GM19438 (cell line): ENCODE measurements at regions not wholly inside any gene's neighbourhood (a gene's known extent, or its start where the extent isn't known, plus 50 kb on each side); places are given as distances from the start of the nearest gene placed in this dataset.
"Not testable (repeated sequence)": the region's sequence is repeated elsewhere in the genome, so short reads cannot be mapped to it uniquely, and the experiment has no call there.

Source experiments
- ATAC-seq: cut with Tn5 transposase; IDR thresholded peaks from one replicate; pipeline ENCODE4 v1.9.1; 2021; ENCODE audit warnings: low read depth; ENCODE audit not compliant: unreplicated experiment

DNA sequence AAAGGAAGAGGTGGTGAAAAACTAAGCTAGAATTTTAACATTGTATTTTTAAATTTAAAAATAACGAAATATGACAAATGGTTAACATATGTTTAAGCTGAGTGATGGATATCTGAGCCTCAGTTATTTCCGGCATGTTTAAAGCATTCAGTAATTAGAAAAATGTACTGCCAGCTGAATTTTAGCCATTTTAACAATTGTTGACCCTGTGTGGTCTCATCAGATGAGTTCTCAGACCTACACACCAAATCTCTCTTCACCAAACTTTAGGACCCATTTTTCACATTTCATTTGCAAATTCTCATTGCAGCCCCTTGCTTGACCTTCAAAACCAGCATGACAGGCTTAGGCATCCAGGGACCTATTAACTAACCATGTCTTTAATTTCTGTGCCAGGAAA is 91.5 kb upstream of the RGPD4 start:
- ATAC-seq = no peak

DNA sequence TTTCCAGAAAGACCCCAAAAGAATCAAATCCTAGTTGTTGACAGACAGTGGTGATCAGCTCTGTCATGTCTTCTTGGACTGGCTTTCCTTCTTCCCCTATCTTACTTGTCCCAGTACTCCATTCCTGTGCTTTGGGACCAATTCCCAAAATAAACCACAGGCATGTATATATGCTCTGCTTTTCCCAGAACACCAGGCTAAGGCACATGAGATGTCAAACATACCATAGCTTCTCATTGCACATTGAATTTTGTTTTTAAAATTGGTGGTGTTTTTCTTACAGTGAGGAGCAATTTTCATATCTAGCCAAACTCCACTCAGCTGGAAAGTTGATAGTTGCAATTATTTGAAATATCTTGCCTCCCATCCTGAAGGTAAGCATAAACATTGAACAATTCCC is 88.9 kb upstream of the RGPD4 start:
- no peak for ATAC-seq

GRCh38 chr2:107738266-107738665 is 88.4 kb upstream of the RGPD4 start:
- no peak for ATAC-seq

- no peak for ATAC-seq
These were observed 86.4 kb upstream of the RGPD4 start for GRCh38 chr2:107740300-107740699.

DNA sequence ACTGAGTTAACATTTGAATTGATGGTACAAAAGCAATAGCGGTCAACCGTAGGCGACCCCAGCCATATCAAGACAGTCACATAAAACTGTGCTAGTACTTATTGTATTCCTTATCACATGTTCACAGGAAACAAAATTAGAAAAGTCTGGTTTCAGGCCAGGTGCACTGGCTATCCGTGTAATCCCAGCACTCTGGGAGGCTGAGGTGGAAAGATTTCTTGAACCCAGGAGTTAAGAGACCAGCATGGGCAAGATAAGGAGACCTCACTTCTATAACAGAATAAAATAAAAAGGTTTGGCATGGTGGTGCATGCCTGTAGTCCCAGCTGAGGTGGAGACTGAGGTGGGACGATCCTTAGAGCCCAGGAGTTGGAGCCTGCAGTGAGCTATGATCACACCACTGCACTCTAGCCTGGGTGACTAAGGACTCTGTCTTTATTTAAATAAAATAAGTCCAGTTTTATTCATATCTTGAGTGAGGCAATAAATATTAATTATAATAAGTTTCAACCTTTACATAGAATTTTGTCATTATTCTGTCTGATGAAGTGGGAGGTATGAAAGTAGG is 84.1 kb upstream of the RGPD4 start:
- no peak for ATAC-seq

DNA sequence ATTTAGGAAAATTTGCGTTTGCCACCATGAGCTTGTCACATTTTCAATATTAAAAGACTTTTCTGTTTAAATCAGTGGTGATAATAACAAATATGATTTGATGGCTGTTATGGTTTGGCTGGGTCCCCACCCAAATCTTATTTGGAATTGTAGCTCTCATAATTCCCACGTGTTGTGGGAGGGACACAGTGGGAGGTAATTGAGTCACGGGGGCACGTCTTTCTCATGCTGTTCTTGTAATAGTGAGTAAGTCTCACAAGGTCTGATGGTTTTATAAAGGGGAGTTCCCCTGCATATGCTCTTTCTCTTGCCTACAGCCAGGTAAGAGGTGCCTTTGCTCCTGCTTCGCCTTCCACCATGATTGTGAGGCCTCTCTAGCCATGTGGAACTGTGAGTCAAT is 83.4 kb upstream of the RGPD4 start:
- ATAC-seq = no peak

- ATAC-seq = no peak
These were observed 81.6 kb upstream of the RGPD4 start for GRCh38 chr2:107745100-107745499.

DNA sequence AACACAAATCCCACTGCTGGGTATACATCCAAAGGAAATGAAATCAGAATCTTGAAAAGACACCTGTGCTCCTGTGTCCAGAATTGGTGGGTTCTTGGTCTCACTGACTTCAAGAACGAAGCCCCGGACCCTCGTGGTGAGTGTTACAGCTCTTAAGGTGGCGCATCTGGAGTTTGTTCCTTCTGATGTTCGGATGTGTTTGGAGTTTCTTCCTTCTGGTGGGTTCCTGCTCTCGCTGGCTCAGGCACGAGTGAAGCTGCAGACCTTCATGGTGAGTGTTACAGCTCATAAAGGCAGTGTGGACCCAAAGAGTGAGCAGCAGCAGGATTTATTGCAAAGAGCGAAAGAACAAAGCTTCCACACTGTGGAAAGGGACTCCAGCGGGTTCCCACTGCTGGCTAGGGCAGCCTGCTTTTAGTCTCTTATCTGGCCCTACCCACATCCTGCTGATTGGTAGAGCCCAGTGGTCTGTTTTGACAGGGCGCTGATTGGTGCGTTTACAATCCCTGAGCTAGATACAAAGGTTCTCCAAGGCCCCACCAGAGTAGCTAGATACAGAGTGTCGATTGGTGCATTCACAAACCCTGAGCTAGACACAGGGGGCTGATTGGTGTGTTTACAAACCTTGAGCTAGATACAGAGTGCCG is 80.0 kb upstream of the RGPD4 start:
- ATAC-seq = not testable (repeated sequence)

GRCh38 chr2:107747199-107747963 is 79.3 kb upstream of the RGPD4 start:
- ATAC-seq = not testable (repeated sequence)

DNA sequence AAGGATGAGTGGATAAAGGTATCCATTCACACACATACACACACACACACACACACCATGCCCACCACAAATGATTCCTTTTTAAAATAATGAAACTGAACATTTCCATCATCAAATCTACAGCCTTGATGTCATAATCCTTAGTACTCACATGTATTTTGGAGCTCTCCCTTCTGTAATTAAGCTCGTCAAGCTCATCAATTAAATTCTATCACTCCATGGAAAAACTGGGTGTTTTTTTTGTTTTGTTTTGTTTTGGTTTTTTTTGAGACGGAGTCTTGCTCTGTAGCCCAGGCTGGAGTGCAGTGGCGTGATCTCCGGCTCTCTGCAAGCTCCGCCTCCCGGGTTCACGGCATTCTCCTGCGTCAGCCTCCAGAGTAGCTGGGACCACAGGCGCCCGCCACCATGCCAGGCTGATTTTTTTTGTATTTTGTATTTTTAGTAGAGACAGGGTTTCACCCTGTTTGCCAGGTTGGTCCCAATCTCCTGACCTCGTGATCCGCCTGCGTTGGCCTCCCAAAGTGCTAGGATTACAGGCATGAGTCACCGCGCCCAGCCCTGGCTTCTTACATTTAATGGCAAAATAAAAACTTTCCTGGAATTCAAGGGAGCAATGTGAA is 78.6 kb upstream of the RGPD4 start:
- ATAC-seq = no peak

DNA sequence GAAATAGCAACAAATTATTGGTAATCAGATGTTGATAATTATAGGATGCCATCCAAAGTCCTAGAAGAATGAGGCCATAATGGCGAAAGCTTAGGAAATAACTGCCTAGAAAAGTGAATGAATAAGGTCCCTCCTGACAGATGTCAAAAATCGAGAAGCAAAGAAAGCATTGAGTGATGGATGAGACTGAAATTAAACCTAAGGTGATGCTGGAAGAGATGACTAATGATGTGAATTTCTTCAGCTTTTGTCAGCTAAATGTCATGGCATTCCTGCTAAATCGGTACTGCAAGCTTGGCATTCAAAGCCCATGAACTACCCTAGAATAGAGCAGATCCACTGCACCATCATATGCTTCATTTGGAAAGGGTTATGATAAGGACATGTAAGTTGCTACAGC is 74.8 kb upstream of the RGPD4 start:
- ATAC-seq = no peak

GRCh38 chr2:107753806-107754205 is 72.9 kb upstream of the RGPD4 start:
- ATAC-seq = not testable (repeated sequence)

DNA sequence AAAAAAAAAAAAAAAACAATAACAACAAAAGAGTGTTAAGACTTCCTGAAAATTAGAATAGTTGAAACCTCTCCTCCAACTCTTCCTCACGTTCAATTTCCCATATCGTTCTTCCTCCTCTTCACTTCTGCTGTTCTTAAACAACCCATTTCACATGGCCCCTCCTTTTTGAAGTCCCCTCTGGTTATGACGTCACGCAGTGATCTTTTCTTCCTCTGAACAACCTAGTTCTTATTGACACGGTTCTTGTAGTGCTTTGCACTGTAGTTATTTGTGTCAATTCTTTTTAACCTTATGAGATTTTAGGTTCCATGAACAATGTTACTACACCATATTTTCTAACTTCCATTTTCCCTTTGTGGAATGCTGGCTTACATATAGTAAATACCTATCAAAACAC is 69.5 kb upstream of the RGPD4 start:
- no peak for ATAC-seq

- ATAC-seq = no peak
These were observed 65.9 kb upstream of the RGPD4 start for GRCh38 chr2:107760620-107761364.

- ATAC-seq = no peak
These were observed 54.3 kb upstream of the RGPD4 start for GRCh38 chr2:107772353-107772752.

- no peak for ATAC-seq
These were observed 51.5 kb upstream of the RGPD4 start for GRCh38 chr2:107775211-107775610.

DNA sequence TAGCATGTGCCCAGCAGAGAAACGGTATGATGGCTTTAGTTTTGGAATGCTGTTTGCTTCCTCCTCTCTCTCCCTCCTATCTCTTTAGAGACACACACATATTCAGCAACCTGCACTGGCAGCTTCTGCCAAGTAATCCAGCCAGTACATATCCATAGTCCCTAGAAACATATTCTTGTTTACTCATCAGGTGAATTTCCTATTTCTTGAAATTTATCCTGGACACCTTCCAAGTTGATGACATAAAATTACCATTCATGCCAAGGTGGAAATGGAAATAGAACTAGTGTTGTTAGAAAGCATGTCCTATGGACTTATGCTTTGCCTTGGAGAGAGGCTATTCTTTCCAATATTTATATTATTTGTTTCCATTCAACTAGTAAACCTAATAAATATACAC is 50.9 kb upstream of the RGPD4 start:
- no peak for ATAC-seq

- ATAC-seq = no peak
These were observed 50.3 kb upstream of the RGPD4 start for GRCh38 chr2:107776362-107776761.
